Globus pallidus (tissue), 1 donor: ENCODE measurements at regions not wholly inside any gene's neighbourhood (a gene's known extent, or its start where the extent isn't known, plus 50 kb on each side); places are given as distances from the start of the nearest gene placed in this dataset.

ENCODE experiments used
- DNase-seq: peaks from one replicate; pipeline ENCODE4 v3.0.0-alpha.2; 2015; ENCODE audit warnings: low spot score

DNA sequence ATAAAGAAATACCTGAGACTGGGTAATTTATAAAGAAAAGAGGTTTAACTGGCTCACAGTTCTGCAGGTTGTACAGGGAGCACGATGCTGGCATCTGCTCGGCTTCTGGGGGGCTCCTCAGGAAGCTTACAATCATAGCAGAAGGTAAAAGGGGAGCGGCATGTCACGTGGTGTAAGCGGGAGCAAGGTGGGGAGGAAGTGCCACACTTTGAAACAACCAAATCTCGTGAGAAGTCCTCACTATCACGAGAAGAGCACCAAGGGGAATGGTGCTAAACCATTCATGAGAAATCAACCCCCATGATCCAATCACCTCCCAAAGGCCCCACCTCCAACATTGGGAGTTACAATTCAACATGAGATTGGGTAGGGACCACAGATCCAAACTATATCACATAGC, 67.7 kb downstream of the AKR1B1 start:
- DNase-seq: no peak

DNA sequence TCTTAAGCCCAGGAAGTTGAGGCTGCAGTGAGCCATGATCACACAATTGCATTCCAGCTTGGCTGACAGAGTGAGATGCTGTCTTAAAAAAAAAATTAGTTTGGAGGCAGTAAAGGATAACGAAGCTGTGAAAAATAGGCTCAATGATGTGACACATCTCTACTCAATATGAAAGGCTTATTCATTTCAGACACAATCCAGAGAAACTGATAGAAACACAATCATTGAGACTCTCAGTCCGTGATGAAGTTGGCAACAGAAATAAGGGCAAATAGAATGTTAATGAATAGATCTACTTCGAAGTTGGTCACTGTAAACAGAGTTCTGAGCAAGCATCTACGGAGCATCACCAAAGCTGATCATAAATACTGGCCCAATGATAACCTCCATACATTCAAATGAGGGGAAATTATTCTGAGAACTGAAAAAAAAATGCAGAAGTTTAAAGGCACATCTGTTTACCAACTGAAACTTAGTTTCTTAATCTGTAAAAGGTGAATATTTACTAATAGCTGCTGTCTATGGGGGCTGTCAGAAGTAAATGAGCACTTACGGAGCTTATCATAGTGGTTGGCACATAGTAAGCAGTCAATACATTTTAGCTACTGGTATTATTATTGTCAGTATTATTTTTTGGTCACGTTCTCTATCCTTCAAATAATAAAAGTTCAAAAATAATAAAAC, 70.4 kb downstream of the AKR1B1 start:
- DNase-seq: peak; percentile 2

DNA sequence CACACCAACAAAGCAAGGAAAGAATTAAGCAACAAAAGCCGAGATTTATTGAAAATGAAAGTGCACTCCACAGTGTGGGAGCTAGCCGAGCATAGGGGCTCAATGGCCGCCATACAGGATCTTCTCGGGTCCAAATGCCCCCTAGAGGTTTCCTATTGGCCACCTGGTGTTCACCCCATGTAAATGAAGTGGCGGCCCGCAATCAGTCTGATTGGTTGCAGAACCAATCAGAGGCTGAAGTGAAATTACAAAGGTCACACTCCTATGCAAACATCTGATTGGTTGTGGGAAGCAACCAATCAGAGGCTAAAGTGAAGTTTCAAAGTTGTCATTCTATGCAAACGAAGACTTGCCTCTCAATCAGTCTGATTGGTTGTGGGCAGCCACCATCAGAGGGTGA, 61.8 kb upstream of the SLC35B4 start:
- no peak for DNase-seq

GRCh38 chr7:134376693-134377092, 60.0 kb upstream of the SLC35B4 start:
- DNase-seq: no peak

DNA sequence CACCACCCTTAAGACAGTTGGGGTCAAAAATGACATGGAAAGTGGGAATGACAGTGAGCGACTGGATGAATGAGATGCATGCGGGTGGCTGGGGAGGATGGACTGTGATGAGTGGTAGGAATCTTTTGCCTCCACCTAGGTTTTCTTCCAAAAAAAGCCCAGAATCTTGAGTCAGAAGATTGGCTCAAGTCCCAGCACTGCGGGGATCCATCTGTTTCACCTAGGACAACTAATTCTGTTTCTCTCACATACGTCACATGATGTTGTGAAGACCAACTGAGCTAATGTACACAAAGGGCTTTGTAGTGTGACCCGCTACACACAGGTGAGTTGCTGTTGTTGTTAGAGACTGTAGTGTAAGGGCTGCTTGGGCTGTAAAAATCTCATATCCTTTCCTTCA, 58.5 kb upstream of the SLC35B4 start:
- no peak for DNase-seq

GRCh38 chr7:134374791-134375190, 58.1 kb upstream of the SLC35B4 start:
- DNase-seq: no peak

DNA sequence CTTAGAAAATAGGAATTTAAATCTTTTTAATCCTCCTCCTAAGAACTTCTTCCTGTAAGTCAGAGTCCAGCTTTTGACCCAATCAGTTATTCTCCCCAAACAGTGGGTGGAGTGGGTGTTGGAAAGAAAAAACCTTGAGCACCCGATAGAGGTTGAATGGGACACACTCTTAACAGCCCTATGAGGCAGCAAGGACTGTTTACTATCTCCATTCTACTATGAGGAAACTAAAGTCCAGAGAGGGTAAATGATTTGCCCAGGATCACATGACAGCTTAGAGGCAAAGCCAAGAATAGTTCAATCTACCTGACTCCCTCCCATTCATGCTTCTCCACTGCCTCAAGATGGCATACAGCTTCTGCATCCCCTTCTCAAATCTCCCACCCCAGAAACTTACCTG, 57.6 kb upstream of the SLC35B4 start:
- no peak for DNase-seq

GRCh38 chr7:134372858-134373257, 56.1 kb upstream of the SLC35B4 start:
- no peak for DNase-seq

GRCh38 chr7:134371971-134372370, 55.2 kb upstream of the SLC35B4 start:
- no peak for DNase-seq

GRCh38 chr7:134371536-134371935, 54.8 kb upstream of the SLC35B4 start:
- DNase-seq: no peak

GRCh38 chr7:134370135-134370534, 53.4 kb upstream of the SLC35B4 start:
- no peak for DNase-seq

DNA sequence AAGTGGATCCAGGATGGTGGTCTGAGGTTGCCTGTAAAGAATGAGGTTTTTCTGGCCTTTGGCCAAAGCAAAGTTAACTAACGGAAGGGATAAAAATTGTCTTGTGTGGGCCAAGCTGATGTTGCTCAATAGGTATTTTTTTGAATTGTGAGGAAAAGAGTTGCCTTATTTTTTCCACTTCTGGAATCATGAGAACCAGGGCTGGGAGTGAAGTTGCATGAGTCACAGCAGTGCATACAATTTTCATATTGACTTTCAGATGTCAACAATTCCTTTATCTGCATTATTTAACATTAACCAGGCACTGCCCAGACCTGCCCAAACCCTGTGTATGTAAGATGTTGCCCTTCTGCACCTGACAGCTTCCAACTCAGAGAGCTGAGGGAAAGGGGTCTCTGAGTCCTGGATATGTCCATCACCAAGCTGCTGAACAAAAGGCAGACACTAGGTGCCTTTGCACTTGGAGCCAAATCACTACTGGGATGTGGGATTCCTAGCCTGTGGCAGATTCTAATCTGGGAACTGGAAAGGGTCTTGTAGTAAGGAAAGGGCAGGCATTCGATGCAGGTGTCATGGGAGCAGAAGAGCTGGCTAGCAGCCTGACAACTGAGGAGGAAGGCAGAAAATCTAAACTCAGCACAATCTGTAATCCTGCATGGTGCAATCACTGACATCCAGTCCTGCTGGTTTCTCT, 52.3 kb upstream of the SLC35B4 start:
- no peak for DNase-seq

- no peak for DNase-seq
Observed at GRCh38 chr7:134367956-134368749, 51.4 kb upstream of the SLC35B4 start.
